Astrocyte of the hippocampus (primary cell): ENCODE measurements at regions not wholly inside any gene's neighbourhood (a gene's known extent, or its start where the extent isn't known, plus 50 kb on each side); places are given as distances from the start of the nearest gene placed in this dataset.

Source experiments
- DNase-seq: peaks from one replicate; pipeline ENCODE4 v3.0.0; 2011; ENCODE audit warnings: low read depth, low spot score

GRCh38 chr12:63319936-63320633 lies 169.1 kb upstream of the AVPR1A start:
- DNase-seq = no peak

GRCh38 chr12:63319386-63319785 lies 168.4 kb upstream of the AVPR1A start:
- DNase-seq = peak; percentile 19

- DNase-seq = no peak
Measured at GRCh38 chr12:63318933-63319332, 167.9 kb upstream of the AVPR1A start.

GRCh38 chr12:63318313-63318712 lies 167.3 kb upstream of the AVPR1A start:
- DNase-seq = no peak

- peak; percentile 37 for DNase-seq
Measured at GRCh38 chr12:63317880-63318279, 166.9 kb upstream of the AVPR1A start.

- no peak for DNase-seq
Measured at GRCh38 chr12:63317286-63317846, 166.4 kb upstream of the AVPR1A start.

GRCh38 chr12:63313139-63313538 lies 162.1 kb upstream of the AVPR1A start:
- DNase-seq = no peak

- DNase-seq = no peak
Measured at GRCh38 chr12:63308671-63309070, 157.7 kb upstream of the AVPR1A start.

GRCh38 chr12:63307849-63308248 lies 156.8 kb upstream of the AVPR1A start:
- no peak for DNase-seq

- no peak for DNase-seq
Measured at GRCh38 chr12:63305901-63306875, 155.2 kb upstream of the AVPR1A start.

- DNase-seq = no peak
Measured at GRCh38 chr12:63304887-63305316, 153.9 kb upstream of the AVPR1A start.

- DNase-seq = no peak
Measured at GRCh38 chr12:63302941-63303536, 152.0 kb upstream of the AVPR1A start.

- no peak for DNase-seq
Measured at GRCh38 chr12:63302269-63302940, 151.4 kb upstream of the AVPR1A start.

- peak; percentile 51 for DNase-seq
Measured at GRCh38 chr12:63301311-63301710, 150.3 kb upstream of the AVPR1A start.

GRCh38 chr12:63298386-63298930 lies 147.5 kb upstream of the AVPR1A start:
- no peak for DNase-seq

- DNase-seq = peak; percentile 89
Measured at GRCh38 chr12:63294327-63294632, 143.3 kb upstream of the AVPR1A start.

- peak; percentile 50 for DNase-seq
Measured at GRCh38 chr12:63292471-63293221, 141.6 kb upstream of the AVPR1A start.

- DNase-seq = peak; percentile 33
Measured at GRCh38 chr12:63276537-63277365, 125.8 kb upstream of the AVPR1A start.

GRCh38 chr12:63266988-63267387 lies 116.0 kb upstream of the AVPR1A start:
- DNase-seq = no peak

GRCh38 chr12:63264629-63265028 lies 113.6 kb upstream of the AVPR1A start:
- no peak for DNase-seq
